ENCODE measurements at regions not wholly inside any gene's neighbourhood (a gene's known extent, or its start where the extent isn't known, plus 50 kb on each side); places are given as distances from the start of the nearest gene placed in this dataset.

DNA sequence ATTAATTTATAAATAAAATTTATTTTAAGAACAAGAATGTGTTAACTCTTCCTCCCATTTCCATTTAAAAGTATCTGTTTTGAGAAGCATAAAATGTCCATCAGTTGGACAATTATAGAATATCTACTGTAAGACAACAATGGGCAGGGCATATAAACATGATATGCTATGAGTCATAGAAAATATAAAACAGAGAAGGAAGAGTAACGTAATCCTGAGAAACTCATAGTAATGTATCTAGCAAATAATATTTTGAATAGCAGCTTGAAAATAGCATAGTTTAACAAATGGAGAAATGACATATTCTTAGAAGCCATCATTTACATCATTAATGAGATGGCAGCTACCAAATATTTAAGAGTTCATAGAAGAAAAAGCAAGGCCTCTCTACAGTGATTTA is 820.3 kb upstream of the PCDH10 start:
- TF ChIP-seq, protein P1, sequence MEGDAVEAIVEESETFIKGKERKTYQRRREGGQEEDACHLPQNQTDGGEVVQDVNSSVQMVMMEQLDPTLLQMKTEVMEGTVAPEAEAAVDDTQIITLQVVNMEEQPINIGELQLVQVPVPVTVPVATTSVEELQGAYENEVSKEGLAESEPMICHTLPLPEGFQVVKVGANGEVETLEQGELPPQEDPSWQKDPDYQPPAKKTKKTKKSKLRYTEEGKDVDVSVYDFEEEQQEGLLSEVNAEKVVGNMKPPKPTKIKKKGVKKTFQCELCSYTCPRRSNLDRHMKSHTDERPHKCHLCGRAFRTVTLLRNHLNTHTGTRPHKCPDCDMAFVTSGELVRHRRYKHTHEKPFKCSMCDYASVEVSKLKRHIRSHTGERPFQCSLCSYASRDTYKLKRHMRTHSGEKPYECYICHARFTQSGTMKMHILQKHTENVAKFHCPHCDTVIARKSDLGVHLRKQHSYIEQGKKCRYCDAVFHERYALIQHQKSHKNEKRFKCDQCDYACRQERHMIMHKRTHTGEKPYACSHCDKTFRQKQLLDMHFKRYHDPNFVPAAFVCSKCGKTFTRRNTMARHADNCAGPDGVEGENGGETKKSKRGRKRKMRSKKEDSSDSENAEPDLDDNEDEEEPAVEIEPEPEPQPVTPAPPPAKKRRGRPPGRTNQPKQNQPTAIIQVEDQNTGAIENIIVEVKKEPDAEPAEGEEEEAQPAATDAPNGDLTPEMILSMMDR (IDR thresholded peaks at IDR 0.05) = no peak
- no peak for TF ChIP-seq POLR2A (IDR thresholded peaks at IDR 0.05)
